ENCODE measurements at regions not wholly inside any gene's neighbourhood (a gene's known extent, or its start where the extent isn't known, plus 50 kb on each side); places are given as distances from the start of the nearest gene placed in this dataset.

GRCh38 chr3:191790934-191791333, 330.0 kb downstream of the PYDC2 start:
- no peak for TF ChIP-seq CTCF (IDR thresholded peaks at IDR 0.05)
- no peak for TF ChIP-seq POLR2A (IDR thresholded peaks at IDR 0.05)
- TF ChIP-seq POLR2AphosphoS5 (IDR thresholded peaks at IDR 0.05; ENCODE audit: insufficient read depth in 1 of 2, low read depth in 1 of 2), result no peak

All from vagina (tissue), 2 donors.